Left lung (tissue), 4 donors: ENCODE measurements at regions not wholly inside any gene's neighbourhood (a gene's known extent, or its start where the extent isn't known, plus 50 kb on each side); places are given as distances from the start of the nearest gene placed in this dataset.

Experiments used
- ATAC-seq: fragments of 200-7000 bp; cut with Tn5 transposase; one replicate; pipeline ENCODE4 v1.9.1; 2020; ENCODE audit warnings: moderate library complexity
- DNase-seq, 4 donors: peaks; one replicate each; pipeline ENCODE4 v3.0.0-alpha.2; 2013 to 2020
- H3K27ac ChIP-seq, 2 donors: fragments of 200-600 bp; sonication (generic) in 1 of 2; one replicate each; pipeline versions ENCODE4 v1.5.0 to v1.8.0; 2020 to 2021
- H3K27me3 ChIP-seq, 2 donors: fragments of 200-600 bp; sonication (generic) in 1 of 2; one replicate each; pipeline versions ENCODE4 v1.5.0 to v1.8.0; 2020 to 2021
- H3K36me3 ChIP-seq, 2 donors: fragments of 200-600 bp; sonication (generic) in 1 of 2; one replicate each; pipeline versions ENCODE4 v1.5.0 to v1.8.0; 2020 to 2021
- H3K4me1 ChIP-seq, 2 donors: fragments of 200-600 bp; one replicate each; pipeline ENCODE4 v1.8.0; 2021
- H3K4me3 ChIP-seq, 2 donors: fragments of 200-600 bp; sonication (generic) in 1 of 2; one replicate each; pipeline versions ENCODE4 v1.5.0 to v1.8.0; 2020 to 2021; ENCODE audit warnings: mild to moderate bottlenecking in 1 of 2
- H3K9me3 ChIP-seq, 2 donors: fragments of 200-600 bp; sonication (generic) in 1 of 2; one replicate each; pipeline versions ENCODE4 v1.5.0 to v1.8.0; 2020 to 2021
- CTCF ChIP-seq, 2 donors: fragments of 200-600 bp; sonication (generic) in 1 of 2; IDR thresholded peaks; one replicate each; pipeline versions ENCODE4 v1.5.0 to v1.8.0; 2021; ENCODE audit warnings: antibody characterized with exemption in 2 of 2
- intact Hi-C, 2 donors: fragments of 100-400 bp; cut with DNase I; formaldehyde crosslinking; loops; one replicate each; pipeline versions ENCODE4 v1.11.2 to v1.14.2; 2022
- donor health status: DM: no; HTN: yes; CAD: no.
- donor health status: DM: no; HTN: no; CAD: no.

GRCh38 chr7:123346766-123347165, 147.0 kb upstream of the SLC13A1 start:
- intact Hi-C loops = no loop called here
- ATAC-seq (no peak), DNase-seq (no peak)
- no peaks in the 10 kb centered on the region for H3K36me3 ChIP-seq
- H3K27ac ChIP-seq = no peak overlapping the region
- no peak for TF ChIP-seq CTCF (IDR thresholded peaks at IDR 0.05)
- no peaks in the 10 kb centered on the region for H3K9me3 ChIP-seq
- H3K4me3 ChIP-seq = no peak overlapping the region
- H3K4me1 ChIP-seq = no peaks in the 10 kb centered on the region
- no peaks in the 10 kb centered on the region for H3K27me3 ChIP-seq

- ATAC-seq (no peak), DNase-seq (no peak)
- TF ChIP-seq CTCF (IDR thresholded peaks at IDR 0.05) = no peak
- Histone ChIP-seq H3K27ac (no peak overlapping the region), H3K9me3 (no peaks in the 10 kb centered on the region), H3K4me1 (no peaks in the 10 kb centered on the region), H3K4me3 (no peak overlapping the region), H3K27me3 (no peaks in the 10 kb centered on the region), H3K36me3 (no peaks in the 10 kb centered on the region)
- intact Hi-C loops = no loop called here
Observed at GRCh38 chr7:123343611-123344010, 143.8 kb upstream of the SLC13A1 start.

GRCh38 chr7:123341102-123341501, 141.3 kb upstream of the SLC13A1 start:
- no peak for TF ChIP-seq CTCF (IDR thresholded peaks at IDR 0.05)
- H3K27me3 ChIP-seq = no peaks in the 10 kb centered on the region
- no peak for ATAC-seq
- intact Hi-C loops = no loop called here
- H3K36me3 ChIP-seq = no peaks in the 10 kb centered on the region
- no peaks in the 10 kb centered on the region for H3K9me3 ChIP-seq
- no peaks in the 10 kb centered on the region for H3K4me1 ChIP-seq
- H3K4me3 ChIP-seq = no peak overlapping the region
- no peak for DNase-seq
- H3K27ac ChIP-seq = no peak overlapping the region

GRCh38 chr7:123338688-123339087, 138.9 kb upstream of the SLC13A1 start:
- no peak overlapping the region for H3K4me3 ChIP-seq
- H3K9me3 ChIP-seq = no peaks in the 10 kb centered on the region
- TF ChIP-seq CTCF (IDR thresholded peaks at IDR 0.05) = no peak
- H3K4me1 ChIP-seq = no peaks in the 10 kb centered on the region
- no peaks in the 10 kb centered on the region for H3K36me3 ChIP-seq
- no peak for DNase-seq
- no peak overlapping the region for H3K27ac ChIP-seq
- no peaks in the 10 kb centered on the region for H3K27me3 ChIP-seq
- intact Hi-C loops = no loop called here
- no peak for ATAC-seq

GRCh38 chr7:123329988-123330643, 130.3 kb upstream of the SLC13A1 start:
- DNase-seq (peak in 1 of 4 donors; percentile 12), ATAC-seq (no peak)
- Histone ChIP-seq H3K4me1 (no peaks in the 10 kb centered on the region), H3K27ac (no peak overlapping the region), H3K4me3 (no peak overlapping the region), H3K9me3 (peaks cover 0 to 3% of the 10 kb centered on the region in 2 donors), H3K36me3 (no peaks in the 10 kb centered on the region), H3K27me3 (no peaks in the 10 kb centered on the region)
- no peak for TF ChIP-seq CTCF (IDR thresholded peaks at IDR 0.05)
- intact Hi-C loops = no loop called here
